ENCODE measurements at regions not wholly inside any gene's neighbourhood (a gene's known extent, or its start where the extent isn't known, plus 50 kb on each side); places are given as distances from the start of the nearest gene placed in this dataset.

DNA sequence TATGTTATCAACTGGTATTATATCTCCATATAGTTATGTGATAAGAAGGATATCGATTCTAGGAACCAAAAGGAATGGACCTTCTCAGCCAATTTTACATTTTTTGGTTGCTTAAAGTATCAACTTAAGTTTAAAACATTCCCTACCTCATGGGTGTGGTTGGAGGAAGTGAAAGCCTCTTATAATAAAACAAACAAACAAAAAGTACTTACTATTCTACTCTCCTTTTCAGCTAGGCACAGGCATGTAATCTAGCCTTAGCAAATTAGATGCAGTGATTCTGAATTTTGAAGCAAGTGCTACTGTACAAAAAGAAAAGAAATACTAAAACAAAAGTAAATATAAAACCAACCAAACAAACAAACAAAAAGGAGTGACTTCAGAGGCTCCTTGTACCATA, 485.4 kb downstream of the C4orf33 start:
- TF ChIP-seq, protein P1, sequence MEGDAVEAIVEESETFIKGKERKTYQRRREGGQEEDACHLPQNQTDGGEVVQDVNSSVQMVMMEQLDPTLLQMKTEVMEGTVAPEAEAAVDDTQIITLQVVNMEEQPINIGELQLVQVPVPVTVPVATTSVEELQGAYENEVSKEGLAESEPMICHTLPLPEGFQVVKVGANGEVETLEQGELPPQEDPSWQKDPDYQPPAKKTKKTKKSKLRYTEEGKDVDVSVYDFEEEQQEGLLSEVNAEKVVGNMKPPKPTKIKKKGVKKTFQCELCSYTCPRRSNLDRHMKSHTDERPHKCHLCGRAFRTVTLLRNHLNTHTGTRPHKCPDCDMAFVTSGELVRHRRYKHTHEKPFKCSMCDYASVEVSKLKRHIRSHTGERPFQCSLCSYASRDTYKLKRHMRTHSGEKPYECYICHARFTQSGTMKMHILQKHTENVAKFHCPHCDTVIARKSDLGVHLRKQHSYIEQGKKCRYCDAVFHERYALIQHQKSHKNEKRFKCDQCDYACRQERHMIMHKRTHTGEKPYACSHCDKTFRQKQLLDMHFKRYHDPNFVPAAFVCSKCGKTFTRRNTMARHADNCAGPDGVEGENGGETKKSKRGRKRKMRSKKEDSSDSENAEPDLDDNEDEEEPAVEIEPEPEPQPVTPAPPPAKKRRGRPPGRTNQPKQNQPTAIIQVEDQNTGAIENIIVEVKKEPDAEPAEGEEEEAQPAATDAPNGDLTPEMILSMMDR (IDR thresholded peaks at IDR 0.05) = no peak
- TF ChIP-seq EP300 (IDR thresholded peaks at IDR 0.05) (no peak), POLR2AphosphoS5 (IDR thresholded peaks at IDR 0.05) (no peak), POLR2A (IDR thresholded peaks at IDR 0.05; ENCODE audit: low read depth) (no peak)
- no peak for DNase-seq (ENCODE audit: extremely low spot score)
- 91% methylated on average over 1 of the region's 1 CpG for WGBS
- no peaks in the 10 kb centered on the region for H3K36me3 ChIP-seq
- H3K27me3 ChIP-seq = no peaks in the 10 kb centered on the region
- H3K4me3 ChIP-seq = no peak overlapping the region
- H3K9me3 ChIP-seq = no peaks in the 10 kb centered on the region
- intact Hi-C loops (cut with DNase I) = no loop called here
- no peak overlapping the region for H3K27ac ChIP-seq (replicated peaks in 1 of 4)
- H3K4me1 ChIP-seq = no peaks in the 10 kb centered on the region

- H3K27ac ChIP-seq (replicated peaks in 1 of 4) = no peak overlapping the region
- H3K36me3 ChIP-seq = no peaks in the 10 kb centered on the region
- H3K4me1 ChIP-seq = no peaks in the 10 kb centered on the region
- TF ChIP-seq, protein P1 (IDR thresholded peaks at IDR 0.05) = no peak
- TF ChIP-seq EP300 (IDR thresholded peaks at IDR 0.05) (no peak), POLR2AphosphoS5 (IDR thresholded peaks at IDR 0.05) (no peak)
- H3K4me3 ChIP-seq = no peak overlapping the region
- no peaks in the 10 kb centered on the region for H3K9me3 ChIP-seq
- H3K27me3 ChIP-seq = no peaks in the 10 kb centered on the region
- no peak for DNase-seq (ENCODE audit: extremely low spot score)
- 67% methylated on average over 2 of the region's 2 CpGs for WGBS
- intact Hi-C loops (cut with DNase I) = no loop called here
Observed at GRCh38 chr4:129583868-129584267, 487.9 kb downstream of the C4orf33 start.

GRCh38 chr4:129598582-129598981, 502.6 kb downstream of the C4orf33 start:
- intact Hi-C loops (cut with DNase I) = no loop called here
- no peaks in the 10 kb centered on the region for H3K27me3 ChIP-seq
- TF ChIP-seq, protein P1 (IDR thresholded peaks at IDR 0.05) = no peak
- TF ChIP-seq POLR2AphosphoS5 (IDR thresholded peaks at IDR 0.05) (no peak), EP300 (IDR thresholded peaks at IDR 0.05) (no peak), POLR2A (IDR thresholded peaks at IDR 0.05; ENCODE audit: low read depth) (no peak)
- no peaks in the 10 kb centered on the region for H3K36me3 ChIP-seq
- no peak for DNase-seq (ENCODE audit: extremely low spot score)
- H3K9me3 ChIP-seq = peaks cover 0 to 12% (median 5%) of the 10 kb centered on the region in 4 donors
- no peaks in the 10 kb centered on the region for H3K4me1 ChIP-seq
- H3K27ac ChIP-seq (replicated peaks in 1 of 4) = no peak overlapping the region
- no peak overlapping the region for H3K4me3 ChIP-seq

DNA sequence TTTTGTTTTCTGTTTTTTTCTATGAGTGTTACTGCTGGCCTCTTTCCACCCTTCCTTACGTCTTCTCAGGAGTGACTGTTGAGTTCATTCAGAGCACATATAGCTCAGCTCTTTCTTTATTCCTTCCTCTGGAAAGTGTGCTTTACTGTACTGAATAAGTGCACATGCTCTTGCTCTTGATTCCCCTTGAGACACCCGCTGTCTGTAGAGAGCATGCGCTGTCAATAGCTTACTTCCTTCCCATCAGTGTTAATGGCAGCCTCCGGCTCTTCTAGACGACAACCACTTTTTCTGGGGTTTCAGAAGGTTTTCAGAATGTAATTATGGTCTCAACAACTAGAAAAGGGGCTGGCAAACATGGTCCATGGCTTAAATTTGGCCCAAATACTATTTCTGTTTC, 504.9 kb downstream of the C4orf33 start:
- Histone ChIP-seq H3K4me3 (no peak overlapping the region), H3K36me3 (no peaks in the 10 kb centered on the region), H3K9me3 (no peaks in the 10 kb centered on the region), H3K27ac (replicated peaks in 1 of 4) (no peak overlapping the region), H3K4me1 (no peaks in the 10 kb centered on the region), H3K27me3 (no peaks in the 10 kb centered on the region)
- DNase-seq (ENCODE audit: extremely low spot score) = no peak
- TF ChIP-seq POLR2AphosphoS5 (IDR thresholded peaks at IDR 0.05) (no peak), POLR2A (IDR thresholded peaks at IDR 0.05; ENCODE audit: low read depth) (no peak), EP300 (IDR thresholded peaks at IDR 0.05) (no peak)
- TF ChIP-seq, protein P1 (IDR thresholded peaks at IDR 0.05) = no peak
- intact Hi-C loops (cut with DNase I) = no loop called here
- 84% methylated on average over 5 of the region's 5 CpGs for WGBS

- no peak for DNase-seq (ENCODE audit: extremely low spot score)
- Histone ChIP-seq H3K36me3 (no peaks in the 10 kb centered on the region), H3K4me1 (no peaks in the 10 kb centered on the region), H3K9me3 (no peaks in the 10 kb centered on the region), H3K27me3 (no peaks in the 10 kb centered on the region), H3K27ac (replicated peaks in 1 of 4) (no peak overlapping the region), H3K4me3 (no peak overlapping the region)
- TF ChIP-seq EP300 (IDR thresholded peaks at IDR 0.05) (no peak), POLR2A (IDR thresholded peaks at IDR 0.05; ENCODE audit: low read depth) (no peak), POLR2AphosphoS5 (IDR thresholded peaks at IDR 0.05) (no peak)
- TF ChIP-seq, protein P1 (IDR thresholded peaks at IDR 0.05) = no peak
- intact Hi-C loops (cut with DNase I) = no loop called here
- 88% methylated on average over 1 of the region's 1 CpG for WGBS
Observed at GRCh38 chr4:129602447-129602846, 506.5 kb downstream of the C4orf33 start.
